Sigmoid colon (tissue), 6 donors: ENCODE measurements at regions not wholly inside any gene's neighbourhood (a gene's known extent, or its start where the extent isn't known, plus 50 kb on each side); places are given as distances from the start of the nearest gene placed in this dataset.

Experiments
- DNase-seq: peaks from one replicate; pipeline ENCODE4 v3.0.0-alpha.2; 2019
- H3K27ac ChIP-seq, 4 donors: fragments of 200-600 bp; sonication (generic); one replicate each; pipeline ENCODE4 v1.5.1; 2016 to 2019; ENCODE audit warnings: mild to moderate bottlenecking in 1 of 4
- H3K27me3 ChIP-seq, 3 donors: fragments of 200-600 bp; sonication (generic); one replicate each; pipeline ENCODE4 v1.5.1; 2019; ENCODE audit warnings: mild to moderate bottlenecking in 1 of 3
- H3K36me3 ChIP-seq, 4 donors: fragments of 200-600 bp; sonication (generic); one replicate each; pipeline ENCODE4 v1.5.1; 2016 to 2019
- H3K4me1 ChIP-seq, 4 donors: fragments of 200-600 bp; sonication (generic); one replicate each; pipeline ENCODE4 v1.5.1; 2017 to 2019
- H3K4me3 ChIP-seq, 4 donors: fragments of 200-600 bp; sonication (generic); one replicate each; pipeline ENCODE4 v1.5.1; 2017 to 2019; ENCODE audit warnings: mild to moderate bottlenecking in 2 of 4, moderate library complexity in 1 of 4
- H3K9me3 ChIP-seq, 4 donors: fragments of 200-600 bp in 3 of 4; sonication (generic) in 3 of 4; one replicate each; pipeline versions ENCODE4 v1.5.1 to v1.6.1; 2013 to 2019
- EP300 ChIP-seq, 4 donors: sonication (generic); formaldehyde crosslinking; IDR thresholded peaks; one replicate each; pipeline ENCODE4 v1.6.1; 2017; ENCODE audit warnings: antibody characterized with exemption in 4 of 4
- POLR2A ChIP-seq, 2 donors: fragments of 450-650 bp; IDR thresholded peaks; one replicate each; pipeline ENCODE4 v1.6.1; 2016; ENCODE audit warnings: antibody characterized with exemption in 2 of 2, mild to moderate bottlenecking in 2 of 2, moderate library complexity in 2 of 2
- POLR2AphosphoS5 ChIP-seq, 4 donors: sonication (generic); formaldehyde crosslinking; IDR thresholded peaks; one replicate each; pipeline ENCODE4 v1.6.1; 2017; ENCODE audit warnings: antibody characterized with exemption in 4 of 4
- WGBS, 2 donors: extraction: QIAGEN DNeasy Blood & Tissue Kit; methylation state at CpG; one replicate each; pipeline ENCODE4 v1.1.7; 2013; 5-methylcytosine and 5-hydroxymethylcytosine counted together
- intact Hi-C: fragments of 100-400 bp; cut with DNase I; formaldehyde crosslinking; loops from one replicate; pipeline ENCODE4 v1.15.1; 2023
- TF ChIP-seq, protein P1 (sequence below), 4 experiments: fragments of 450-650 bp in 3 of 4; fragments of 200-600 bp in 1 of 4; IDR thresholded peaks; one replicate each; pipeline ENCODE4 v1.5.1; 2016 to 2019; ENCODE audit warnings: antibody characterized with exemption in 4 of 4, mild to moderate bottlenecking in 3 of 4, moderate library complexity in 2 of 4
- donor health status: healthy with polysubstance abuse.
- donor health status: healthy.

GRCh38 chr3:107211608-107212007, 165.6 kb upstream of the CCDC54 start:
- Histone ChIP-seq H3K27ac (no peak overlapping the region), H3K27me3 (no peaks in the 10 kb centered on the region), H3K4me3 (no peak overlapping the region), H3K4me1 (peaks cover 0 to 45% (median 38%) of the 10 kb centered on the region in 4 donors), H3K36me3 (no peaks in the 10 kb centered on the region), H3K9me3 (no peaks in the 10 kb centered on the region)
- no peak for TF ChIP-seq POLR2A (IDR thresholded peaks at IDR 0.05)
- no peak for TF ChIP-seq EP300 (IDR thresholded peaks at IDR 0.05)
- no peak for TF ChIP-seq POLR2AphosphoS5 (IDR thresholded peaks at IDR 0.05)
- TF ChIP-seq, protein P1, sequence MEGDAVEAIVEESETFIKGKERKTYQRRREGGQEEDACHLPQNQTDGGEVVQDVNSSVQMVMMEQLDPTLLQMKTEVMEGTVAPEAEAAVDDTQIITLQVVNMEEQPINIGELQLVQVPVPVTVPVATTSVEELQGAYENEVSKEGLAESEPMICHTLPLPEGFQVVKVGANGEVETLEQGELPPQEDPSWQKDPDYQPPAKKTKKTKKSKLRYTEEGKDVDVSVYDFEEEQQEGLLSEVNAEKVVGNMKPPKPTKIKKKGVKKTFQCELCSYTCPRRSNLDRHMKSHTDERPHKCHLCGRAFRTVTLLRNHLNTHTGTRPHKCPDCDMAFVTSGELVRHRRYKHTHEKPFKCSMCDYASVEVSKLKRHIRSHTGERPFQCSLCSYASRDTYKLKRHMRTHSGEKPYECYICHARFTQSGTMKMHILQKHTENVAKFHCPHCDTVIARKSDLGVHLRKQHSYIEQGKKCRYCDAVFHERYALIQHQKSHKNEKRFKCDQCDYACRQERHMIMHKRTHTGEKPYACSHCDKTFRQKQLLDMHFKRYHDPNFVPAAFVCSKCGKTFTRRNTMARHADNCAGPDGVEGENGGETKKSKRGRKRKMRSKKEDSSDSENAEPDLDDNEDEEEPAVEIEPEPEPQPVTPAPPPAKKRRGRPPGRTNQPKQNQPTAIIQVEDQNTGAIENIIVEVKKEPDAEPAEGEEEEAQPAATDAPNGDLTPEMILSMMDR (IDR thresholded peaks at IDR 0.05): no peak
- no peak for DNase-seq
- WGBS, 2 donors: 85 to 89% methylated on average over 1 of the region's 1 CpG
- intact Hi-C loops: no loop called here

DNA sequence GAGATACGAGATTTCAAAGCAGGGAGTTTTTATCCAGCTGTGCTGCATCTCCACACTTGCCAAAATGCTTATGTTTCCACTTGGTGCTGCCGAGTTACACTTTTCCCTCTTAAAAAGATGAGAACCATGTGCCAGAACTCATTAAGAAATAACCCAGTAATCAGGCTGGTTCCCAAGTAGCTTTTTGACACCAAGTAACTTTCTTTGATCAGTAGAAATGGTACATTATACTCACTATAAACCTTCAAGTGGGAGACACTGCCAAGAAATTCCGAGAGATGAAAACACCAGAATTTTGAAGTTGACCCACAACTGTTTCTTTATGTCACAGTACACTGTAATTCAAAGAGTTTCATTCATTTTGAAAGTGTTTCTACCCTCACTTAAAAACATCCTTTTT, 164.6 kb upstream of the CCDC54 start:
- no peaks in the 10 kb centered on the region for H3K27me3 ChIP-seq
- 64 to 66% methylated on average over 3 of the region's 3 CpGs for WGBS, 2 donors

DNA sequence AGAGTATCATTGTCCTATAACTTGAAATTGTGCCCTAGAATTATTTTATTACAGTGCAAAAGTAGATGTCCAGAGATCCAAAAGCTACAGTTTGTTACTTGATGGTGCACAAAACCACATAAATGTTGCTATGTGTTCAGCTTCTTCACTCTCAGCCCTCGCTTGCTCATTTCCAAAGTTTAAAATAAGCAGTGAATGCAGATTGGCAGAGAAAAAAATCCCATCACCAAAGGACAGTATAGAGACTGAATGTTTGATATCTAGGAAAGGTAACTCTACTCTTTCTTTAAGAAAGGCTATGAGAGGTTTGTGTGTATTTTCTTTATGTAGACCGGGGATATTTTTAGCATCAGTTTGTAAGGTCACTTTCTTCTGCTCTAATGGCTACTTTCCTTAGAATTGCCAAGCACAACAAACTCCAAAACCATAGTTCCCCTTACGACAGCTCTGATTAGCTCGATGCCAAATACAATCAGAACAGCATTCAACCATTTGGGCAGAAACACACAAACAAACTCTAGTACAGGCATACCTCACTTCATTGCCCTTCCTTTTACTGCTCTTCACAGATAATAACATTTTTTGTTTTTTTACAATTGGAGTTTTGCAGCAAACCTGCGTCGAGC, 164.1 kb upstream of the CCDC54 start:
- H3K27ac ChIP-seq: peak overlapping the region in 2 of 4 donors; percentile 2 to 9

More for the DNA sequence above, 164.6 kb upstream of the CCDC54 start:
- intact Hi-C loops: no loop called here
- H3K9me3 ChIP-seq: no peaks in the 10 kb centered on the region
- no peak for DNase-seq
- no peak overlapping the region for H3K4me3 ChIP-seq
- H3K27ac ChIP-seq: peak overlapping the region in 2 of 4 donors; percentile 2 to 9
- H3K4me1 ChIP-seq: peaks cover 0 to 35% (median 32%) of the 10 kb centered on the region in 4 donors
- H3K36me3 ChIP-seq: no peaks in the 10 kb centered on the region
- no peak for TF ChIP-seq POLR2AphosphoS5 (IDR thresholded peaks at IDR 0.05)

DNA sequence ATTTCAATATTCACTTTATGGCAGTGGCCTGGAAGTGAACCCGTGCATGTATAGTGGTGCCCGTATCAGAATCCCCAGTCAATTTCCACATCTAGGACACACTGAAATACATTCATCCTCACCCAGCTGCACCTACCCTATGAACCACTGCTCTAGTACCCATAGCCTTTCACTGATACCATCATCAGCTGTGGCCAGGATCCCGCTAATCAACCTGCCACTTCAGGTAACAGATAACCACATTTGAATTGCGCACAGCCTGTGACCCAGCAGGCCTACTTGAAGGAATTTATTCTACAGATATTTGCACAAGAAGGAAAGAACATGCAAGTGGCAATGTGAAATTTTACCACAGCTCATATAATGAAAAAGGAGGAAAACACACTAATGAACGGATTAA, 161.0 kb upstream of the CCDC54 start:
- intact Hi-C loops: no loop called here
- Histone ChIP-seq H3K27ac (no peak overlapping the region), H3K4me3 (no peak overlapping the region), H3K4me1 (peaks cover 0 to 17% (median 14%) of the 10 kb centered on the region in 4 donors), H3K27me3 (no peaks in the 10 kb centered on the region), H3K36me3 (no peaks in the 10 kb centered on the region), H3K9me3 (no peaks in the 10 kb centered on the region)
- WGBS, 2 donors: 92 to 95% methylated on average over 5 of the region's 5 CpGs
- TF ChIP-seq POLR2A (IDR thresholded peaks at IDR 0.05) (no peak), POLR2AphosphoS5 (IDR thresholded peaks at IDR 0.05) (no peak), EP300 (IDR thresholded peaks at IDR 0.05) (no peak)
- TF ChIP-seq, protein P1 (IDR thresholded peaks at IDR 0.05): no peak
- no peak for DNase-seq

More for the DNA sequence above, 164.1 kb upstream of the CCDC54 start:
- WGBS, 2 donors: 82 to 83% methylated on average over 6 of the region's 6 CpGs
- intact Hi-C loops: no loop called here
- H3K9me3 ChIP-seq: no peaks in the 10 kb centered on the region
- peaks cover 0 to 30% (median 26%) of the 10 kb centered on the region in 4 donors for H3K4me1 ChIP-seq
- H3K27me3 ChIP-seq: no peaks in the 10 kb centered on the region
- no peaks in the 10 kb centered on the region for H3K36me3 ChIP-seq
- no peak for DNase-seq
- H3K4me3 ChIP-seq: no peak overlapping the region
- TF ChIP-seq POLR2A (IDR thresholded peaks at IDR 0.05): no peak
- TF ChIP-seq EP300 (IDR thresholded peaks at IDR 0.05): no peak
- no peak for TF ChIP-seq POLR2AphosphoS5 (IDR thresholded peaks at IDR 0.05)
- TF ChIP-seq, protein P1 (IDR thresholded peaks at IDR 0.05): no peak

GRCh38 chr3:107216711-107217110, 160.5 kb upstream of the CCDC54 start:
- no peak for DNase-seq
- intact Hi-C loops: no loop called here
- Histone ChIP-seq H3K9me3 (no peaks in the 10 kb centered on the region), H3K27me3 (no peaks in the 10 kb centered on the region), H3K4me3 (no peak overlapping the region), H3K27ac (no peak overlapping the region), H3K4me1 (peaks cover 0 to 15% (median 13%) of the 10 kb centered on the region in 4 donors), H3K36me3 (no peaks in the 10 kb centered on the region)
- WGBS, 2 donors: 88 to 91% methylated on average over 3 of the region's 3 CpGs
- TF ChIP-seq POLR2A (IDR thresholded peaks at IDR 0.05) (no peak), EP300 (IDR thresholded peaks at IDR 0.05) (no peak), POLR2AphosphoS5 (IDR thresholded peaks at IDR 0.05) (no peak)
- TF ChIP-seq, protein P1 (IDR thresholded peaks at IDR 0.05): no peak
